ENCODE measurements at regions not wholly inside any gene's neighbourhood (a gene's known extent, or its start where the extent isn't known, plus 50 kb on each side); places are given as distances from the start of the nearest gene placed in this dataset.

GRCh38 chr5:98173334-98173733 lies 600.1 kb upstream of the RGMB start:
- Mint-ChIP-seq H3K9me3 (ENCODE audit: insufficient read depth) (no peaks in the 10 kb centered on the region), H3K4me3 (no peak overlapping the region), H3K27me3 (no peaks in the 10 kb centered on the region), H3K4me1 (no peaks in the 10 kb centered on the region), H3K27ac (no peak overlapping the region)
- no peaks in the 10 kb centered on the region for H3K4me1 ChIP-seq (ENCODE audit: control insufficient read depth in 2 of 2, insufficient read depth in 2 of 2, low read length in 2 of 2)
- no peaks in the 10 kb centered on the region for H3K36me3 ChIP-seq (replicated peaks in 1 of 2; ENCODE audit: control extremely low read depth in 1 of 2, control insufficient read depth in 1 of 2, extremely low read depth in 1 of 2, insufficient read depth in 2 of 2, low read length in 1 of 2)
- ATAC-seq (ENCODE audit: low read depth) (no peak), DNase-seq (no peak)
- ChIA-PET POLR2A (no interaction called here), CTCF (no interaction called here)
- H3K4me2 ChIP-seq (replicated peaks; ENCODE audit: low read depth, low read length, poor library complexity, severe bottlenecking) = no peak overlapping the region
- no peak overlapping the region for H3K9ac ChIP-seq (ENCODE audit: low read length)
- no peaks in the 10 kb centered on the region for H3K79me2 ChIP-seq (ENCODE audit: control insufficient read depth, insufficient read depth, low read length)
- H4K20me1 ChIP-seq (ENCODE audit: control insufficient read depth, insufficient read depth, low read length, poor library complexity, severe bottlenecking) = no peaks in the 10 kb centered on the region
- no peak overlapping the region for H2AFZ ChIP-seq (ENCODE audit: insufficient read depth, low read depth, low read length, poor library complexity, severe bottlenecking)
- H3K27me3 ChIP-seq (replicated peaks in 1 of 4; ENCODE audit: control extremely low read depth in 1 of 4, control insufficient read depth in 3 of 4, insufficient read depth in 4 of 4, low read length in 3 of 4) = no peaks in the 10 kb centered on the region
- TF ChIP-seq CTCF (IDR thresholded peaks at IDR 0.05) (no peak), EZH2 (IDR thresholded peaks at IDR 0.05; ENCODE audit: borderline replicate concordance, insufficient read depth, low read depth, low read length, poor library complexity, severe bottlenecking) (no peak)
- intact Hi-C loops (cut with micrococcal nuclease) = no loop called here
- no peak overlapping the region for H3K4me3 ChIP-seq (ENCODE audit: control extremely low read depth in 1 of 5, extremely low read depth in 1 of 5, insufficient read depth in 1 of 5, low read depth in 2 of 5, low read length in 4 of 5)
- H3K9me3 ChIP-seq (ENCODE audit: control extremely low read depth in 1 of 3, control insufficient read depth in 2 of 3, insufficient read depth in 1 of 3, low read length in 2 of 3) = no peaks in the 10 kb centered on the region
- no peak overlapping the region for H3K27ac ChIP-seq (ENCODE audit: low read length in 2 of 2)

- POLR2A ChIA-PET = no interaction called here
Measured at GRCh38 chr5:98175474-98175873, 598.0 kb upstream of the RGMB start.

More at GRCh38 chr5:98175474-98175873, 598.0 kb upstream of the RGMB start:
- no peaks in the 10 kb centered on the region for H3K79me2 ChIP-seq (ENCODE audit: control insufficient read depth, insufficient read depth, low read length)
- Mint-ChIP-seq H3K9me3 (ENCODE audit: insufficient read depth) (no peaks in the 10 kb centered on the region), H3K27ac (no peak overlapping the region), H3K4me1 (no peaks in the 10 kb centered on the region), H3K4me3 (no peak overlapping the region), H3K27me3 (no peaks in the 10 kb centered on the region)
- CTCF ChIA-PET = no interaction called here
- no peak for DNase-seq
- H4K20me1 ChIP-seq (ENCODE audit: control insufficient read depth, insufficient read depth, low read length, poor library complexity, severe bottlenecking) = no peaks in the 10 kb centered on the region
- intact Hi-C loops (cut with micrococcal nuclease) = no loop called here
- H3K4me3 ChIP-seq (ENCODE audit: control extremely low read depth in 1 of 5, extremely low read depth in 1 of 5, insufficient read depth in 1 of 5, low read depth in 2 of 5, low read length in 4 of 5) = no peak overlapping the region
- no peak for ATAC-seq (ENCODE audit: low read depth)
- H2AFZ ChIP-seq (ENCODE audit: insufficient read depth, low read depth, low read length, poor library complexity, severe bottlenecking) = no peak overlapping the region
- H3K27ac ChIP-seq (ENCODE audit: low read length in 2 of 2) = no peak overlapping the region
- H3K36me3 ChIP-seq (replicated peaks in 1 of 2; ENCODE audit: control extremely low read depth in 1 of 2, control insufficient read depth in 1 of 2, extremely low read depth in 1 of 2, insufficient read depth in 2 of 2, low read length in 1 of 2) = no peaks in the 10 kb centered on the region
- no peak overlapping the region for H3K9ac ChIP-seq (ENCODE audit: low read length)
- H3K9me3 ChIP-seq (ENCODE audit: control extremely low read depth in 1 of 3, control insufficient read depth in 2 of 3, insufficient read depth in 1 of 3, low read length in 2 of 3) = peaks cover 0 to 10% (median 0%) of the 10 kb centered on the region in 3 donors
- H3K4me1 ChIP-seq (ENCODE audit: control insufficient read depth in 2 of 2, insufficient read depth in 2 of 2, low read length in 2 of 2) = no peaks in the 10 kb centered on the region
- TF ChIP-seq CTCF (IDR thresholded peaks at IDR 0.05) (no peak), EZH2 (IDR thresholded peaks at IDR 0.05; ENCODE audit: borderline replicate concordance, insufficient read depth, low read depth, low read length, poor library complexity, severe bottlenecking) (no peak)
- no peaks in the 10 kb centered on the region for H3K27me3 ChIP-seq (replicated peaks in 1 of 4; ENCODE audit: control extremely low read depth in 1 of 4, control insufficient read depth in 3 of 4, insufficient read depth in 4 of 4, low read length in 3 of 4)
- no peak overlapping the region for H3K4me2 ChIP-seq (replicated peaks; ENCODE audit: low read depth, low read length, poor library complexity, severe bottlenecking)
